ENCODE measurements at regions not wholly inside any gene's neighbourhood (a gene's known extent, or its start where the extent isn't known, plus 50 kb on each side); places are given as distances from the start of the nearest gene placed in this dataset.

DNA sequence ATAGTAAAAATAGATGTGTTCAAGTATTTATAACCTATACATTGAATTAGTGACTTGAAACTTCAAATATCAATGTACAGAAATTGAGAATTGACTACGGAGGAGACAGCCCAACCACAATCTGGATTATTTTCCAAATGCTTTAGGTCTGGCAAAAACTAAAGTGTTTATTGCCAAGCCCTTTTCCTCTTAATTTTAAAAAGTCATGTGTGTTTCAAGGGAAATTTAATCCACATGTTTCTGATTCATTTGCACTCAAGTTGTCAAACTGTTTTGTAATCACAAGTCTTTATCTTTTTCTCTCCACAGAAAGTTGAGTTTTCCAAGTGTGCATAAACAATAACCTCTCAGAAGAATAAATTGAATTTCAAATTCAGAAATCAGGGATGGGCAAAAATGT lies 350.8 kb upstream of the RSPO3 start:
- TF ChIP-seq, protein P1, sequence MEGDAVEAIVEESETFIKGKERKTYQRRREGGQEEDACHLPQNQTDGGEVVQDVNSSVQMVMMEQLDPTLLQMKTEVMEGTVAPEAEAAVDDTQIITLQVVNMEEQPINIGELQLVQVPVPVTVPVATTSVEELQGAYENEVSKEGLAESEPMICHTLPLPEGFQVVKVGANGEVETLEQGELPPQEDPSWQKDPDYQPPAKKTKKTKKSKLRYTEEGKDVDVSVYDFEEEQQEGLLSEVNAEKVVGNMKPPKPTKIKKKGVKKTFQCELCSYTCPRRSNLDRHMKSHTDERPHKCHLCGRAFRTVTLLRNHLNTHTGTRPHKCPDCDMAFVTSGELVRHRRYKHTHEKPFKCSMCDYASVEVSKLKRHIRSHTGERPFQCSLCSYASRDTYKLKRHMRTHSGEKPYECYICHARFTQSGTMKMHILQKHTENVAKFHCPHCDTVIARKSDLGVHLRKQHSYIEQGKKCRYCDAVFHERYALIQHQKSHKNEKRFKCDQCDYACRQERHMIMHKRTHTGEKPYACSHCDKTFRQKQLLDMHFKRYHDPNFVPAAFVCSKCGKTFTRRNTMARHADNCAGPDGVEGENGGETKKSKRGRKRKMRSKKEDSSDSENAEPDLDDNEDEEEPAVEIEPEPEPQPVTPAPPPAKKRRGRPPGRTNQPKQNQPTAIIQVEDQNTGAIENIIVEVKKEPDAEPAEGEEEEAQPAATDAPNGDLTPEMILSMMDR (conservative IDR thresholded peaks at IDR 0.05; ENCODE audit: low read depth, low read length) = no peak
- DNase-seq (ENCODE audit: low read depth) = no peak
- no peak overlapping the region for H3K4me3 ChIP-seq (ENCODE audit: low read depth, low read length)

DNA sequence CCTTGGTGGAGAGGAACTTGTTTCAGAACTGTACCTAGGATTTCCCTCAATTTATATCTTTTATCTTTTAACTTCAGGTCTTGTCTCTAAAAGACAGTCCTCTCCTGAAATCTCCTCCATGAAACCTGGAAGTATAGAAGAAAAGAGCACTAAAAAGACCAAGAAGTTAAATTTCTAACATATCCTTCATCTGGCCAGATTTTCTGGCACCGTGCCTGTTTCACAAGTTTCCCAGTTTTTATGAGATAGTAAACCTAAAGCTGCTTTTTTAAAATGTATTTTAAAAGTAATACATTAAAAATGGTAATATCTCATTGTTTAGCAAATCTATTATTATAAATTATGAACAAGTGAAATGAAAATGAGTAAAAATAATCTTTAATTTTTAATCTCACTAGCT lies 348.3 kb upstream of the RSPO3 start:
- no peak overlapping the region for H3K4me3 ChIP-seq (ENCODE audit: low read depth, low read length)
- peak; percentile 12 for DNase-seq (ENCODE audit: low read depth)
- TF ChIP-seq, protein P1 (conservative IDR thresholded peaks at IDR 0.05; ENCODE audit: low read depth, low read length) = no peak

DNA sequence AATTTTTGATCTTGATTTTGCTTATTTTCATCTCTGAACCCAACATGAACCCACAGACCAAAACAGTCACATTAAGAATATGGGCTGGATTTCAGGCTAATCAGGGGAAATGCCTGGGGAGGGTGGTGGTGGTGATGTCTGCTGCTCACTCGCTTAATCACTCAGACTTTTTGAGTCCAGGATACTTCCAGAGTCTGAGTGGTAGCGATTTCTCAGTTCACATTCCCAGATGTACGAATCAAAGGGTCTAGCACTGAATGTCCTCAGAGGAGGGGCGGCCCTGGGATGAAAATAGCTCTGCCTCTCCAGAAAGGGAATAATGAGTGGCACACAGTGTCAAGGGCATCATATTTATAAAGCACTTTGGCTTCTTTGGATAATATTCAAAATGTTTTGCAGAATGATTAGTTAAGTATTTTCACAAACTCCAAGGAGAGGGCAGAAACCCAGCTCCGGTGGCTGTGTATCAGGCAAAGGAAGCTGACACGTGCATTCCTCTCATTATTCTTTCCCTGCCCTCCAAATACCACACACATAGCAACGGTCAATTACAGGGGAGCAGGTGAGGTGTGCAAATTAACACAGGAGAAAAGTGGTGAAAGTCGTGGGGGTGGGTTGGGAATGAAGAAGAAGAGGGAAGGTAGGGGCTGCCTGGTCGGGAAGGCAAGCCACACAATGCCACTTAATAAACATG lies 345.2 kb upstream of the RSPO3 start:
- DNase-seq (ENCODE audit: low read depth) = peak; percentile 50
- no peak overlapping the region for H3K4me3 ChIP-seq (ENCODE audit: low read depth, low read length)
- TF ChIP-seq, protein P1 (conservative IDR thresholded peaks at IDR 0.05; ENCODE audit: low read depth, low read length) = no peak

DNA sequence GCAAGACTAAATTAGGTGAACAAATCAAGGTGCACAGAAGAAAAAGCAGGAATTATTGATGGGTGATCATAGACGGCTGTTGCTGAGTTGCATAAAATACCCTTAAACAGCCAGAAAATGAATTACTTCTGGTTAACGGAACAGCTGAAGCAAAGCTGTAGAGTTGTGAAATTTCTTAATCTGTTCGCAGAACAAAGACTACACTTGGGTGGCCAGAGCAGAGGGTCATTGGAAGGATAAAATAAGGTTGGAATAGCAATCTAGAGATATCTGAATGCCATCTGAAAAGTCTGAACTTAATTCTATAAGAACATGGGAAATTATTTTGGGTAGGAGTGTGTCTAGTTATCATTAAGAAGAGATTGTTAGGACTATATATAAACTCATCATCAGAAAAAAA lies 339.1 kb upstream of the RSPO3 start:
- no peak overlapping the region for H3K4me3 ChIP-seq (ENCODE audit: low read depth, low read length)
- no peak for DNase-seq (ENCODE audit: low read depth)
- TF ChIP-seq, protein P1 (conservative IDR thresholded peaks at IDR 0.05; ENCODE audit: low read depth, low read length) = no peak

DNA sequence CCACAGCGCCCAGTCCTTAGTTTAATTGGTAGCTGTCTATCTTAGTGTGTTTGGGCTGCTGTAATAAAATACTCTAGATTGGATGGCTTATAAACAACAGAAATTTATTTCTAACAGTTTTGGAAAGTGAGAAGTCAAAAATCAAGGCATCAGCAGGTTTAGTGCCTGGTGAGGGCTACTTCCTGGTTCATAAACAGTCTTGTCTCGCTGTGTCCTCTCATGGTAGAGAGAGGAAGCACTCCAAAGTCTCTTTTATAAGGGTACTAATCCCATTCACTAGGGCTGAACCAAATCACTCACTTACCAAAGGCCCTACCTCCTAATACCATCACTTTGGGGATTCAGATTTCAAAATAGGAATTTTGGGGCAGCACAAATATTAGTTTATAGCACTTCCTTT lies 336.9 kb upstream of the RSPO3 start:
- TF ChIP-seq, protein P1 (conservative IDR thresholded peaks at IDR 0.05; ENCODE audit: low read depth, low read length) = no peak
- DNase-seq (ENCODE audit: low read depth) = no peak
- no peak overlapping the region for H3K4me3 ChIP-seq (ENCODE audit: low read depth, low read length)

DNA sequence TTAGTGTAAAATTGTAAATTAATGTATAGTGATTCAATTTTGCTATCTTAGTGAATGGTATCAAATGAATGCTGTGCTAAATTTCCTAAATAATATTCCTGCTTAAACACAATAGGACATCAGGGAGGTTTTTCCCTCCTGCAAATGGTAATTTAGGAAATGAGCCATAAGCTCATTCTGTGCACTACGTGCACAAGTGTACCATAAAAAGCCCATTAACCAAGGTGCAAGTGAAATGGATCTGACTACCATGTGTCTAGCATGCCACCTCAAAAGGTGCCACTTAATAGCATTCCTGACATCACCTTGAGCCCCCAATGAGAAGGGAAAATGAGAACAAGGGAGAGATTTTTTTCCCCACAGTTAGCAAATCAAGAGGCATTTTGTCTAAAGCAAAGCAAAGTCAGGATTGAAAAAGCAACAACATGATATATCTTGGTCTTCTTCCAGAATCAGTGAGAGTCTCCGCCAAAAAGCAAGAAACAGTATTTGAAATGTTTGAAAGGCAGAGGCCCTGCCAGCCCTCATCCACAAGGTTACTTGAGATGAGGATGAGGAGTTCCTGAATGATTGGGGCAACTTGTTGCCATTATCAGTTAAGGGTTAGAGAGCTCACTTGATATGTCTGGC lies 334.2 kb upstream of the RSPO3 start:
- DNase-seq (ENCODE audit: low read depth) = no peak
- TF ChIP-seq, protein P1 (conservative IDR thresholded peaks at IDR 0.05; ENCODE audit: low read depth, low read length) = no peak
- H3K4me3 ChIP-seq (ENCODE audit: low read depth, low read length) = no peak overlapping the region

DNA sequence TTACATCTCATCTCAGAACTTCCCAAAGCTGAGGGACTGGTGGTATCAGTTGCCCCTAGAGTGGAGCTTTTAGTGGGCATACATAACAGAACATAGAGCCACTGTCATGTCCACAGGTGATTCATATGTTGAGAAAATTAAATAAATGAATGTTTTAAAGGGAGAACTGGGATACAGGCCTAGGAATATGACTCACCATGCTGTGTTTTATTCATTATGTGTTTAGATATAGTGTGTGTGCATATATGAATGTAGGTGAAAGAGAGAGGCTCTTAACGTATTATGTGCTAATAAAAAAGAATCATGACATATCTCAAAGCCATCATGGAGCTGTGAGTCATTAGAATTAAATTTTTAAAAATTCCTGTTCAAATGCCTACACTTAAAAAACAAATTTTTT lies 332.2 kb upstream of the RSPO3 start:
- no peak overlapping the region for H3K4me3 ChIP-seq (ENCODE audit: low read depth, low read length)
- no peak for DNase-seq (ENCODE audit: low read depth)
- TF ChIP-seq, protein P1 (conservative IDR thresholded peaks at IDR 0.05; ENCODE audit: low read depth, low read length) = no peak

All from choroid plexus epithelial cell (primary cell).